PFSK-1 (cell line): ENCODE measurements at regions not wholly inside any gene's neighbourhood (a gene's known extent, or its start where the extent isn't known, plus 50 kb on each side); places are given as distances from the start of the nearest gene placed in this dataset.

Experiments used
- FOXP2 ChIP-seq: optimal IDR thresholded peaks from 2 replicates; pipeline ENCODE3; 2011; ENCODE audit warnings: borderline replicate concordance, control low read depth, inconsistent platforms; ENCODE audit not compliant: insufficient read depth; ENCODE audit errors: extremely low read length, extremely low read depth
- POLR2AphosphoS5 ChIP-seq: IDR thresholded peaks from 2 replicates; pipeline ENCODE4 v1.6.1; 2012; ENCODE audit warnings: low read depth, mild to moderate bottlenecking, control low read depth, low read length, moderate library complexity
- SIN3A ChIP-seq: IDR thresholded peaks from 2 replicates; pipeline ENCODE4 v1.6.1; 2012; ENCODE audit warnings: mild to moderate bottlenecking, low read length, moderate library complexity, borderline replicate concordance; ENCODE audit not compliant: insufficient read depth
- TAF1 ChIP-seq: IDR thresholded peaks from 2 replicates; pipeline ENCODE4 v1.6.1; 2012; ENCODE audit warnings: low read length, control low read depth, borderline replicate concordance; ENCODE audit not compliant: insufficient read depth

- TF ChIP-seq FOXP2 (no peak), POLR2AphosphoS5 (no peak), TAF1 (no peak), SIN3A (no peak)
These were observed 442.5 kb downstream of the CCER1 start for GRCh38 chr12:90512518-90512917.
